Ishikawa (cell line): ENCODE measurements at regions not wholly inside any gene's neighbourhood (a gene's known extent, or its start where the extent isn't known, plus 50 kb on each side); places are given as distances from the start of the nearest gene placed in this dataset.

Experiments used
- CREB1 ChIP-seq: IDR thresholded peaks from 2 replicates; pipeline ENCODE4 v1.6.1; 2012; ENCODE audit warnings: low read depth
- EGR1 ChIP-seq: IDR thresholded peaks from 2 replicates; pipeline ENCODE4 v1.6.1; 2012
- EP300 ChIP-seq: IDR thresholded peaks from 2 replicates; pipeline ENCODE4 v1.6.1; 2012; ENCODE audit warnings: borderline replicate concordance
- TF ChIP-seq, protein P1 (sequence below): IDR thresholded peaks from 2 replicates; pipeline ENCODE4 v1.6.1; 2012

DNA sequence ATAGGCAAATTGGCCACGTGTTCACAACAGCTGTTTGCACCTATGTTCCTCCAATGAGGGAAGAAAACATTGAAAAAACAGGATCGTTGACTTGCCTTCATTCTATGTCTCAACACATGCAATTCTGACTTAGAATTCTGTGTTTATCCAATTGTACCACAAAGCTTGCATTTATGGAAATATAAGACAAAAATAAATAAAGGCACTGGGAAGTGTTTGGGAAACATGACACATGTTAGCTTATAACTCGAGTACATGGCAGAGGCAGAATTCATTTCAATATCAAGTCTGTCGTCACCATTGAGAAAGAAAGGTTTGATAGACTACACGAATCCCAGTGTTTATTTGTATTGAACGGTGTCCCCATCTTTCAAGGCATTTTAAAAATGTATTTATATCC lies 291.2 kb downstream of the AHR start:
- no peak for TF ChIP-seq EGR1
- TF ChIP-seq CREB1, result no peak
- no peak for TF ChIP-seq EP300
- TF ChIP-seq, protein P1, sequence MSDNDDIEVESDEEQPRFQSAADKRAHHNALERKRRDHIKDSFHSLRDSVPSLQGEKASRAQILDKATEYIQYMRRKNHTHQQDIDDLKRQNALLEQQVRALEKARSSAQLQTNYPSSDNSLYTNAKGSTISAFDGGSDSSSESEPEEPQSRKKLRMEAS, result no peak
